DMS79 treated with DMSO at 0.1 percent for 48 hours (cell line): ENCODE measurements at regions not wholly inside any gene's neighbourhood (a gene's known extent, or its start where the extent isn't known, plus 50 kb on each side); places are given as distances from the start of the nearest gene placed in this dataset.

Experiments used
- DNase-seq: peaks from one replicate; lab custom pipeline; 2025; lab: John Stamatoyannopoulos, UW

- no peak for DNase-seq
These were observed 156.8 kb upstream of the SOX1 start for GRCh38 chr13:111909971-111910671.

GRCh38 chr13:111911121-111911720 lies 155.7 kb upstream of the SOX1 start:
- peak; percentile 86 for DNase-seq

- peak; percentile 81 for DNase-seq
These were observed 155.0 kb upstream of the SOX1 start for GRCh38 chr13:111911754-111912452.

GRCh38 chr13:111912453-111912866 lies 154.5 kb upstream of the SOX1 start:
- DNase-seq: no peak

GRCh38 chr13:111912991-111913760 lies 153.8 kb upstream of the SOX1 start:
- no peak for DNase-seq

- DNase-seq: peak; percentile 48
These were observed 153.2 kb upstream of the SOX1 start for GRCh38 chr13:111913761-111914140.

- DNase-seq: no peak
These were observed 152.5 kb upstream of the SOX1 start for GRCh38 chr13:111914241-111915103.

- DNase-seq: no peak
These were observed 151.8 kb upstream of the SOX1 start for GRCh38 chr13:111915104-111915551.

- no peak for DNase-seq
These were observed 150.7 kb upstream of the SOX1 start for GRCh38 chr13:111916201-111916600.

GRCh38 chr13:111917086-111917485 lies 149.9 kb upstream of the SOX1 start:
- DNase-seq: no peak

GRCh38 chr13:111917901-111918300 lies 149.0 kb upstream of the SOX1 start:
- no peak for DNase-seq

- no peak for DNase-seq
These were observed 147.7 kb upstream of the SOX1 start for GRCh38 chr13:111919286-111919685.

- DNase-seq: no peak
These were observed 147.1 kb upstream of the SOX1 start for GRCh38 chr13:111919849-111920248.

- no peak for DNase-seq
These were observed 146.5 kb upstream of the SOX1 start for GRCh38 chr13:111920306-111920931.

- no peak for DNase-seq
These were observed 145.8 kb upstream of the SOX1 start for GRCh38 chr13:111920932-111921705.

- no peak for DNase-seq
These were observed 144.9 kb upstream of the SOX1 start for GRCh38 chr13:111922086-111922485.

- no peak for DNase-seq
These were observed 143.5 kb upstream of the SOX1 start for GRCh38 chr13:111923439-111923838.

GRCh38 chr13:111923991-111924677 lies 142.8 kb upstream of the SOX1 start:
- no peak for DNase-seq

GRCh38 chr13:111924678-111925075 lies 142.3 kb upstream of the SOX1 start:
- no peak for DNase-seq
